ENCODE measurements at regions not wholly inside any gene's neighbourhood (a gene's known extent, or its start where the extent isn't known, plus 50 kb on each side); places are given as distances from the start of the nearest gene placed in this dataset.
"Not testable (repeated sequence)": the region's sequence is repeated elsewhere in the genome, so short reads cannot be mapped to it uniquely, and the experiment has no call there.

- TF ChIP-seq POLR2A, CTCF (IDR thresholded peaks at IDR 0.05): not testable (repeated sequence)
These were observed 119.6 kb upstream of the FAR2 start for GRCh38 chr12:29029484-29029883.
